Activated CD4-positive, alpha-beta T cell treated with anti-CD3 and anti-CD28 coated beads, Interleukin-2, Interleukin-6, amounts not matched to agents 100 ng/mL and 50 ng/mL, durations not matched to agents 16 hours and 8 hours (primary cell): ENCODE measurements at regions not wholly inside any gene's neighbourhood (a gene's known extent, or its start where the extent isn't known, plus 50 kb on each side); places are given as distances from the start of the nearest gene placed in this dataset.

Experiments
- DNase-seq: peaks from one replicate; pipeline ENCODE4 v3.0.0-alpha.2; 2020

GRCh38 chr11:127919206-127920000 lies 668.0 kb downstream of the ETS1 start:
- peak; percentile 41 for DNase-seq

DNA sequence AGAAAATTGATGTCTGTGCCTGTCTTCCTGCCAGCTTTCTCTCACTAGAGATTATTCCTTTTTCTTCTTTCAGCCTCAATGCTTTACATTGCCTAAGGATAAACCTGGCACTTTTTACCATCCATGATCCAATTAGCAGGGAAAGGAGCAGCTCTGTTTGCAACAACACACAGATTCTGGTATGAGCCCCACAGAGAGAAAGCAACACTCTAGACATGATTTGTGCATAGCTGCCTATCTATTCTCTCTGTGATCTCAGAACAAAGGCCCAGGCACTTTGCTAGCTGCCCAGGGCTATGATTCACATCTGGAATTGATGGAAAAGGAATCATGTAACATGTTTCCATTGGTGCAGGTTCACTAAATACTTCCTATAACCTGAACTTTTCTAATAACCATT lies 685.0 kb downstream of the ETS1 start:
- DNase-seq = no peak

DNA sequence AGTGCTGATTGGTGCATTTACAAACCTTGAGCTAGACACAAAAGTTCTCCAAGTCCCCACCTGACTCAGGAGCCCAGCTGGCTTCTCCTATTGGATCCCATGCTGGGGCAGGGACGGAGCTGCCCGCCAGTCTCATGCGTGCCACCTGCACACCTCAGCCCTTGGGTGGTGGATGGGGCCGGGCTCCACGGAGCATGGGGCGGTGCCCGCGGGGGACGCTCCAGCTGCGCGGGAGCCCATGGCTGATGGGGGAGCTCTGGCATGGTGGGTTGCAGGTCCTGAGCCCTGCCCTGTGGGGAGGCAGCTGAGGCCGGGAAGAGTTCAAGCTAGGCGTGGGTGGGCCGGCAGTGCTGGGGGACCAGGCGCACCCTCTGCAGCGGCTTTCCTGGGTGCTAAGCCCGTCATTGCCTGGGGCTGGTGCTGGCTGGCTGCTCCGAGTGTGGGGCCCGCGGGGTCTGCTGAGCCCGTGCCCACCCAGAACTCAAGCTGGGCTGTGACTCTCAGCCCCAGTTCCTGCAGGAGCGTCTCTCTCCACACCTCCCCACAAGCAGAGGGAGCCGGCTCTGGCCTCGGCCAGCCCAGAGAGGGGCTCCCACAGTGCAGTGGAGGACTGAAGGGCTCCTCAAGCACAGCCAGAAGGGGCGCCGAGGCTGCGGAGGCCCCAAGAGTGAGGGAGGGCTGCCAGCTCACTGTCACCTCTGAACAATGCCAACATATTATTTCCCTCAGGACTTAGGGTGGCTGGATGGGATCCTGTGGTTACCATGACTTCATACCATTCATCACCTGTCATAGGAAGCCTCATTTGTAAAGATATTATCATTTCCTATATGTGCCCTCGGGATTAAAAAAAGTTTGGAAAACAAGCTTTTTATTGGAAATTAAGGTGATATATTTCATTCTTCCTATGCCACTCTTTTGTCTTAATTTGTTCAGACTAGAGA lies 688.7 kb downstream of the ETS1 start:
- no peak for DNase-seq

DNA sequence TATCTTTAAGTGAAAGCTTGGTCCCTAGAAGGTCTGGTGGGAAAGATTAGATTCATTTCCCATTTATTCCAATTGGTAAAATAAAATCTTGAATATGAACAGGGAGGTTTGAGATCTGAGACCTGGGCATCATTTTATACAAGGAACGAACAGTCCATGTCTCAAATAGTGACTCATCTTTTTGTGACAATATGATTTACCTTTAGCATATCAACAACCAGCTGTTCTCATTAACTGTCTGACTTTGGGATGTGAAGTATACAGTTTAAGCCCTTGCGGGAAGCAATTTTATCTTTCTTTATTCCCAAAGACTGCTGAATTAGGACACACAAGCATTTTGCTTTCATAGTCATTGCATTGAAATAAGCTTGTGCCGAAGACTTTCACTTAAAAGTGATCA lies 691.6 kb downstream of the ETS1 start:
- DNase-seq = no peak

DNA sequence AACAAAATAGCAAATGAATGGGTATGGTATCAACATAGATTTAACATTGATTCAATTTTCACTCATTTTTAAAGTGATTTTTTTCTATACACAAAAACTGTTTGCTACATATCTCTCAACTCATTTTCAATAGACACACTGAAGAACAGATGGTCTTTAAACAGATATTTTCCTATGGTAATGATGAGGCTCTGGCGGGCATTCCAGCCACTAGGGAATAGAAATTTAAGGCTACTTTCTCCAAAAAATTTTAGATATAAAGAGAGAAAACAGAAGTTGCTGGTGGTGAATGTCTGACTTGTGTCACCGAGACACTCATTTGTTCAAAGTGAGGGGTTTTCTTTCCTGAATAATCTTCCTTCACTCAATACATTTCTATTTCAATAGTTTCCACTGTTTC lies 693.0 kb downstream of the ETS1 start:
- no peak for DNase-seq

GRCh38 chr11:127890030-127890615 lies 697.2 kb downstream of the ETS1 start:
- DNase-seq = no peak

DNA sequence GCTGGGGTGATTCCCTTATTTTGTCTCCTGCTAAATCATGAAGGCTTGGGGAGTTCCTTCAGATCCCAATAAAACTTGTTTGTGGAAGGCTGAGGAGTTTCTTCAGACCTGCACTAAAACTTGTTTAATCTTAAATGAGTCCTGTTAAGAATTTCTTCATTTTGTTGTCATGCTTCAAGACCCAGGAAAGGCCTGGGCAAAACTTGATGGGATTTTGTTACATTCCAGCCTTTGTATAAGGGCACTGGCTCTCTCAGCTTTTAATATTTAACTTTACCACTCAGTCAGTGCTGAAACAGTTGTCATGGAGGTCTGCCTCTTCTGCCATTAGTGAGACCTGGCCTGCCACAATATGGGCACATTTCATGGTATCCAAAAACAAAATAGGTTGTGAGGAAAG lies 699.0 kb downstream of the ETS1 start:
- no peak for DNase-seq

- DNase-seq = no peak
Measured at GRCh38 chr11:127875131-127875530, 712.2 kb downstream of the ETS1 start.

GRCh38 chr11:127873478-127873877 lies 713.9 kb downstream of the ETS1 start:
- DNase-seq = no peak

GRCh38 chr11:127866109-127866508 lies 721.2 kb downstream of the ETS1 start:
- DNase-seq = no peak

DNA sequence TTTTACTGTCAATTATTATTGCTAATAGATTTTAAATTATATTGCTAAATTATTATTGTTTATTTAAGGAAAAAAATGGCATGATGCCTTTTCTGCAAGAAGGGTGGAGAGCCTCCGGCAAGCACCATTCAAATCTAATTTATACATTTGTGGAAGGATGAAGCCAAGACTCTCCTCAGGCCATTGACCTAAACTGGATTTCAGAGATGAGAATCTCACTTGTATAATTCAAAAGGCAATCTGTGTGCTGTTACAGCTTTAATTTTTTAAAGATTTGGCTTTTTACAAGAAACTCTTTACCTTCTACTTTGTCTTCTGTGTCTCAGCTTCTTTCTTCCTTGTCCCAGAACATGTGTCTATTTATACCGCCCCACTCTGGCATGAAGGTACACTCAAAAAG lies 722.5 kb downstream of the ETS1 start:
- DNase-seq = no peak

DNA sequence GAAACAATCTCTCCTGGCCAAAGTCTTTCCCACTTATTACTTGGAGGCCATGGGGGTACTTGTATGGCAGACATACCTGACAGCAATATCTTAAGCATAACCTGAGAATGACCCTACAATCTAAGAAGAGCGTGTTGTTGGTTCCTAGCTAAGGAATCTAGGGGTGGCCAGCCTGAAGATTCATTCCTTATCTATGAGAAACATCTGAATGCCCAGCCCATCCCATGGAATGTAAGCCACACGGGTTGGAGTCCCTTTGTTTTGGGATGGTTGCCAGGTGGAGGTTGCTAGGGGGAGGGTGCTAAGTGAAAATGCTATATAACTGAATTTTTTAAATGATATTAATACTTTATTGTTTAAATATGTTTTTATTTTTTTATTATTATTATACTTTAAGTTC lies 725.0 kb downstream of the ETS1 start:
- no peak for DNase-seq

DNA sequence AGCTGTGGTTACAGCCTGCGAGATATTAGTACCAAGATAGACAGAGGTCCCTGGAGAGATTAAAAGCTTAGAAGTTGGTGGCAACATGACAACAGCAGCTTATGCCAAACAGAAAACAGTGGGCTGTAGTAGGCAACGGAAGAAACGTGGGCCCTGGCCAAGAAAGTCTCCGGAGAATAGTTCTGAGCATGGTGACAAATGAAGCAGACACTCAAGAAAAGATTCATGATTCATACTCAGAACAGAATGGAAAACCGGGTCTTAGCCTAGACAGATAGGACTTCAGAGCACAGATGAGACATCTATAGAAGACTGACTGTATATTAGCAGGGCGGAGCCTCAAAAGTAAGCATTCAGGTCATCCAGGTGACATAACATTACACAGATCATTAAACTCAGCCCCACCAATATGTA lies 727.4 kb downstream of the ETS1 start:
- no peak for DNase-seq

GRCh38 chr11:127844876-127845275 lies 742.5 kb downstream of the ETS1 start:
- DNase-seq = no peak

DNA sequence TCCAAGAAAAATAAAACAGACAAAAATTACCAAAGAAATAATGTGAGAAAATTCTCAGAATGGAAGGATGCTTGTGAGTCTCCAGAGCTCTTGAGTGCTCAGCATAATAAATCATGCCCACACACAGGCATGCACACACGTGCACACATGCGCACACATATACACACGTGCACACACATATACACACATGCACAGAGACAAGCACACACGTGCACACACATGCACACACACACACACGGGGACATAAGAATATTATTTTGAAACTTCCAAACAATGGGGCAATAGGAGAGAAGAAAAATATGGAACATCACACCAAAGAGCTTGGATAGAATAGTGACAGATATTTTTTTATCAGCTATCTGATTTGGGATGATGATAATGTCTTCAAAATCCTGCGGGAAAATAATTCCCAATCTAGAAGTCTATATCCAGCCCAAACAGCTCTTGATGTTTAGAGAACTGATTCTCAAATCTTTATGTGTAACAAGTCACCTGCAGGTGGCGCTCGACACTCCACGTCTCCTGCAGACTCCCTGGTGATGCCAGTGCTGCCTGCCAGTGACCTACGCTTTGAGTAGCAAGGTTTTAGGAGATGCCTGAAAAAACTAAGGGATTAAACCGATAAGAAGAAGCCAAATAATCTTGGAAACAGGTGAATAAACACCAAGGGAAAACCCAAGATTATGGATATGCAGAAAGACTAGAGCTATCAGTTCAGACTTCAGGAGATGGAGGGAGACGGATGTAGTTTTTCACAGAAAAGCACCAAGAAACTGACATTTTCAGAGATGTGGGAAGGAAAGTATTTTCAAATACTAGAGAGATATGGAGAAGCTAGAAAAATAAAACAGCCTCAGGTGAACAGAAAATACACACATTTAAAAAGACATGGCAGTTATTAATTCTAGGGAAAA lies 743.6 kb downstream of the ETS1 start:
- peak; percentile 74 for DNase-seq

GRCh38 chr11:127825183-127825582 lies 762.2 kb downstream of the ETS1 start:
- no peak for DNase-seq

DNA sequence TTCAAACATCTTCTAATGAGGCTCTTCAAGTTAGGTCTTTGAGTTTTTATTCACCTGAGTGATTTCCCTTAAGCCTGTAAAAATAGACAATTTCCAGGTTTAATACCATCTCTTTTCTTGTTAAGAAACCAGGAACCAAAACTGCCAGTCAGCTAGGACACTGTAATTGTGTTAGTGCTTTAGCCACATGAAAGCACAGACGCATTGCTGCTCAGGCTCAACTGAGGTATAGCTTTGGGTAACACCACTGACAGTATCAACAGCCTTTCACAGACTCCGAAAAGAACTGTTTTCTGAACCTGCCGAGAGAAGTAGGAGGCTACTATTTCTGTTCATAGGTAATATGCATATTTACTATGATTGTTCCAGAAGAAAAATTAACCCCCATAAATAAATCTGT lies 768.7 kb downstream of the ETS1 start:
- no peak for DNase-seq

DNA sequence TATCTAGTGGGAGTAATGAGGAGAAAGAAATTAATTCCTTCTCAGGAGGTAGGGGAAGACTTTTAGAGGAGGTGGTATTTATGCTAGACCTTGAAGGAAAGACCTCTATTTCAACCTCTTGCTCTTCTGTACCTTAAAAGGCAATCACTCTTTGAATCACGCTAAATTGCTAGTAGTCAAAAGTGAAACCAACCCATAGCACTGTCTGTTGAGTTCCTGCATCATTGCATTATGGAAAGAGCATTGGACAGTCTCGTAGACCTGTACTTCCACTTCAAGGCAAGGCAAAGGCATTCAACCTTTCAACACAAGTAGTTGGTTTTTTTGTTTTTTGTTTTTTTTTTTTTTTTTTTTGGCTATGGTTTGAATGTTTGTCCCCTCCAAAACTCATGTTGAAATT lies 770.4 kb downstream of the ETS1 start:
- DNase-seq = no peak

GRCh38 chr11:127815331-127815730 lies 772.0 kb downstream of the ETS1 start:
- DNase-seq = no peak

DNA sequence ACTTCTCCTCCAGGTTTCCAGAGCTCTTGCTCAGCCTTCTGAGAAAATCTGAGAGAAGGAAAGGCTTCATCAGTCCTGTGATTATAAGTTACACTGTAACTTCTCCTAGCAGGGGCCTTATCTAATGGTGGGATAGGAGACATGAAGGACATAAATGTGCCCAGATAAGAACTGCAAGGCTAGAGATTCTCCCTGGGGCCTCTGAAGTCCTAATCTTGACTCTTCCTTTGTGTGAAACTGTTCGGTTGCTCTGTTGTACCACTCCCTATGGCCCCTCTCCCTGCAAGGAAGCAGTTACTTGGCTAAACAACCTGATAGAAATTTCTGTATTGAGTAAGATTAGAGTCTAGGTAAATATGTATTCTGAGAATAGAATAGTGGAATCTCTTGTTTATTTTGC lies 780.9 kb downstream of the ETS1 start:
- DNase-seq = no peak

- no peak for DNase-seq
Measured at GRCh38 chr11:127805771-127806170, 781.6 kb downstream of the ETS1 start.

GRCh38 chr11:127804747-127805400 lies 782.5 kb downstream of the ETS1 start:
- DNase-seq = no peak
